ENCODE measurements at regions not wholly inside any gene's neighbourhood (a gene's known extent, or its start where the extent isn't known, plus 50 kb on each side); places are given as distances from the start of the nearest gene placed in this dataset.

DNA sequence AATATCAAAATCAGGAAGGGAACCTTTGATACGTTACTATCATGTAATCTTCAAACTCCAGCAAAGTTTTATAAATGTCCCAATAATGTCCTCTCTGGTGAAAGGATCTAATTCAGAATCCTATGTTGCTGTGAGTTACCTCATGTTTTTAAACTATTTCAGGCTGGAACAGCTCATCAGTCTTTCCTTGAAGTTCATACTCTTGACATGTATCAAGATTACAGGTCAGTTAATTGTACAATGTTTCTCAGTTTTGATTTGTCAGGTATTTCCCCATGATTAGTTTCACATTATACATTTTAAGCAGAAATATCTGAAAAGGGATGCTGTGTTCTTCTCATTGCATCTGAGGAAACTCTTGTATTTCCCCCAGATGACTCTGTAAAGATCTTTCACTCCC, 136.5 kb upstream of the HS3ST1 start:
- Histone ChIP-seq H3K4me1 (ENCODE audit: control insufficient read depth, insufficient read depth, low read length) (no peaks in the 10 kb centered on the region), H3K27me3 (ENCODE audit: control insufficient read depth, insufficient read depth, low read length, poor library complexity, severe bottlenecking) (no peaks in the 10 kb centered on the region), H3K9me3 (ENCODE audit: control insufficient read depth, low read length) (peaks cover 14% of the 10 kb centered on the region), H3K4me3 (ENCODE audit: low read length) (no peak overlapping the region), H3K27ac (ENCODE audit: low read depth, low read length) (no peak overlapping the region), H3K36me3 (ENCODE audit: control insufficient read depth, insufficient read depth, low read length) (no peaks in the 10 kb centered on the region), H3K9ac (ENCODE audit: extremely low read depth, low read length, poor library complexity, severe bottlenecking) (no peak overlapping the region)
- 92% methylated on average over 1 of the region's 1 CpG; no CpG with 5 or more reads in 1 of the 2 experiments for WGBS, 2 experiments (ENCODE audit: insufficient coverage in 1 of 2, insufficient read length in 1 of 2)
- no peaks in the 10 kb centered on the region for H3K36me3 Mint-ChIP-seq (ENCODE audit: low read depth)
- TF ChIP-seq, protein P1, sequence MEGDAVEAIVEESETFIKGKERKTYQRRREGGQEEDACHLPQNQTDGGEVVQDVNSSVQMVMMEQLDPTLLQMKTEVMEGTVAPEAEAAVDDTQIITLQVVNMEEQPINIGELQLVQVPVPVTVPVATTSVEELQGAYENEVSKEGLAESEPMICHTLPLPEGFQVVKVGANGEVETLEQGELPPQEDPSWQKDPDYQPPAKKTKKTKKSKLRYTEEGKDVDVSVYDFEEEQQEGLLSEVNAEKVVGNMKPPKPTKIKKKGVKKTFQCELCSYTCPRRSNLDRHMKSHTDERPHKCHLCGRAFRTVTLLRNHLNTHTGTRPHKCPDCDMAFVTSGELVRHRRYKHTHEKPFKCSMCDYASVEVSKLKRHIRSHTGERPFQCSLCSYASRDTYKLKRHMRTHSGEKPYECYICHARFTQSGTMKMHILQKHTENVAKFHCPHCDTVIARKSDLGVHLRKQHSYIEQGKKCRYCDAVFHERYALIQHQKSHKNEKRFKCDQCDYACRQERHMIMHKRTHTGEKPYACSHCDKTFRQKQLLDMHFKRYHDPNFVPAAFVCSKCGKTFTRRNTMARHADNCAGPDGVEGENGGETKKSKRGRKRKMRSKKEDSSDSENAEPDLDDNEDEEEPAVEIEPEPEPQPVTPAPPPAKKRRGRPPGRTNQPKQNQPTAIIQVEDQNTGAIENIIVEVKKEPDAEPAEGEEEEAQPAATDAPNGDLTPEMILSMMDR (conservative IDR thresholded peaks at IDR 0.05) = no peak
- peaks cover 13% of the 10 kb centered on the region for H3K27me3 Mint-ChIP-seq (ENCODE audit: insufficient read depth)
- peaks cover 23% of the 10 kb centered on the region for H3K9me3 Mint-ChIP-seq
- peaks cover under 1% of the 10 kb centered on the region for H3K4me1 Mint-ChIP-seq
- no peak overlapping the region for H3K4me3 Mint-ChIP-seq
- no peak overlapping the region for H3K27ac Mint-ChIP-seq
- DNase-seq = no peak

DNA sequence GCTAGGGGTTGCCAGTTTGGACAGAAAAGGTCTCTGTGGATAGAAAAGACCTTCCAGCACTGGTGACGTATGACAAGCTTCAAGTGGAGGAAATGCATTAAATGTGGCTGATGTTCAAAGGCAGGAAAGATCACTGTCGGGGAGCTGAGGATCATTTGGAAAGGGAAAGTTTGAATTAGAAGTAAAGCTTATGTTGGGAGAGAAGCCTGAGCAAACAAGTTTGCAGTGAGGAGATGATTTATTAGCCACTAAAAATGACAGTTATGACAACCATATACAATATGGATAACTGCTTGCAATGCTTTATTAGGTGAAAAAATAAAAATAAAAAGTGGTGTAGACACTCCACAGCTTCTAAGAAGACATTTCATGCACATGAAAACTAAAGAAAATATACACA, 135.3 kb upstream of the HS3ST1 start:
- Histone ChIP-seq H3K27me3 (ENCODE audit: control insufficient read depth, insufficient read depth, low read length, poor library complexity, severe bottlenecking) (no peaks in the 10 kb centered on the region), H3K27ac (ENCODE audit: low read depth, low read length) (no peak overlapping the region), H3K9me3 (ENCODE audit: control insufficient read depth, low read length) (peaks cover 14% of the 10 kb centered on the region), H3K9ac (ENCODE audit: extremely low read depth, low read length, poor library complexity, severe bottlenecking) (no peak overlapping the region), H3K4me3 (ENCODE audit: low read length) (no peak overlapping the region), H3K36me3 (ENCODE audit: control insufficient read depth, insufficient read depth, low read length) (no peaks in the 10 kb centered on the region), H3K4me1 (ENCODE audit: control insufficient read depth, insufficient read depth, low read length) (no peaks in the 10 kb centered on the region)
- no peak overlapping the region for H3K4me3 Mint-ChIP-seq
- 83 to 88% methylated on average over 2 of the region's 2 CpGs for WGBS, 2 experiments (ENCODE audit: insufficient coverage in 1 of 2, insufficient read length in 1 of 2)
- H3K27ac Mint-ChIP-seq = no peak overlapping the region
- TF ChIP-seq, protein P1 (conservative IDR thresholded peaks at IDR 0.05) = no peak
- H3K9me3 Mint-ChIP-seq = peaks cover 31% of the 10 kb centered on the region
- H3K36me3 Mint-ChIP-seq (ENCODE audit: low read depth) = no peaks in the 10 kb centered on the region
- no peak for DNase-seq
- peaks cover 9% of the 10 kb centered on the region for H3K27me3 Mint-ChIP-seq (ENCODE audit: insufficient read depth)
- H3K4me1 Mint-ChIP-seq = no peaks in the 10 kb centered on the region

DNA sequence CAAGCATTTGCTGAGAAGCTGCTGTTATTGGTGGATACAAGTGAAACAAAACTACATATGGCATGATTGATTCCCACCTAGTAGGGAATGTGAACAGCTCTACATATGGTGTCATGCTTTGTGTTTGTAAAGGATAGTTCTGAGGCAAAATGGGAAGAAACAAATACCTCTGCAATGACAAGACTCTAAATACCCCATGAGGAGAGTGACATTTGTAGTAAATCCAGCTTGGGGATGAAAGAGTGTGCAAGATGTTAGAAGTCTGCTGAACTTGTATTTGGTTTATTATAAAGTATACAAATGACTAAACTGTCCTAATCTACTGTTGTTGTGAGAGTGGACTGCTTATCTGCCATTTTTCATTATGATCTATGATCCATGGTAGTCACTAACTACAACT, 120.8 kb upstream of the HS3ST1 start:
- peaks cover 1% of the 10 kb centered on the region for H3K9me3 Mint-ChIP-seq
- no peak overlapping the region for H3K27ac ChIP-seq (ENCODE audit: low read depth, low read length)
- H3K27me3 Mint-ChIP-seq (ENCODE audit: insufficient read depth) = no peaks in the 10 kb centered on the region
- H3K36me3 Mint-ChIP-seq (ENCODE audit: low read depth) = no peaks in the 10 kb centered on the region
- H3K4me3 ChIP-seq (ENCODE audit: low read length) = no peak overlapping the region
- H3K9me3 ChIP-seq (ENCODE audit: control insufficient read depth, low read length) = no peaks in the 10 kb centered on the region
- no peaks in the 10 kb centered on the region for H3K4me1 Mint-ChIP-seq
- no peaks in the 10 kb centered on the region for H3K4me1 ChIP-seq (ENCODE audit: control insufficient read depth, insufficient read depth, low read length)
- DNase-seq = no peak
- no peak overlapping the region for H3K9ac ChIP-seq (ENCODE audit: extremely low read depth, low read length, poor library complexity, severe bottlenecking)
- H3K27ac Mint-ChIP-seq = no peak overlapping the region
- no peak overlapping the region for H3K4me3 Mint-ChIP-seq
- no peaks in the 10 kb centered on the region for H3K36me3 ChIP-seq (ENCODE audit: control insufficient read depth, insufficient read depth, low read length)
- TF ChIP-seq, protein P1 (conservative IDR thresholded peaks at IDR 0.05) = no peak
- no peaks in the 10 kb centered on the region for H3K27me3 ChIP-seq (ENCODE audit: control insufficient read depth, insufficient read depth, low read length, poor library complexity, severe bottlenecking)
